ENCODE measurements at regions not wholly inside any gene's neighbourhood (a gene's known extent, or its start where the extent isn't known, plus 50 kb on each side); places are given as distances from the start of the nearest gene placed in this dataset.

DNA sequence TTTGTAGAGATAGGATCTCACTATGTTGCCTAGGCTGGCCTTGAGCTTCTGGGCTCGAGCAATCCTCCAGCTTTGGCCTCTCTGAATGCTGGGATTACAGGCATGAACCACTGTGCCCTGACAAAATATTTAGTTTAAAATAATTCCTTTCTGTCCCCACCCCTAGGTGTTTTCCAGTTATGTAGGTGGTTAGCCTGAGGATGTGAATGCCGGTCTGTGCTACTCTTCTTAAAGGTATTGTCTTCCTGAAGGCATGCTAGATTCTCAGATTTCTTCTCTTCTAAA is 56.7 kb upstream of the BASP1 start (continued):
- TF ChIP-seq HDAC6 (IDR thresholded peaks at IDR 0.05; ENCODE audit: low read depth, low read length): no peak
- no peak for TF ChIP-seq ZNF274 (IDR thresholded peaks at IDR 0.05; ENCODE audit: borderline replicate concordance, extremely low read depth, low read length)
- no peak for TF ChIP-seq RFX5 (IDR thresholded peaks at IDR 0.05; ENCODE audit: borderline replicate concordance, low read depth, low read length)
- TF ChIP-seq, protein P1, sequence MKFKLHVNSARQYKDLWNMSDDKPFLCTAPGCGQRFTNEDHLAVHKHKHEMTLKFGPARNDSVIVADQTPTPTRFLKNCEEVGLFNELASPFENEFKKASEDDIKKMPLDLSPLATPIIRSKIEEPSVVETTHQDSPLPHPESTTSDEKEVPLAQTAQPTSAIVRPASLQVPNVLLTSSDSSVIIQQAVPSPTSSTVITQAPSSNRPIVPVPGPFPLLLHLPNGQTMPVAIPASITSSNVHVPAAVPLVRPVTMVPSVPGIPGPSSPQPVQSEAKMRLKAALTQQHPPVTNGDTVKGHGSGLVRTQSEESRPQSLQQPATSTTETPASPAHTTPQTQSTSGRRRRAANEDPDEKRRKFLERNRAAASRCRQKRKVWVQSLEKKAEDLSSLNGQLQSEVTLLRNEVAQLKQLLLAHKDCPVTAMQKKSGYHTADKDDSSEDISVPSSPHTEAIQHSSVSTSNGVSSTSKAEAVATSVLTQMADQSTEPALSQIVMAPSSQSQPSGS (IDR thresholded peaks at IDR 0.05; ENCODE audit: low read length): no peak

All from H1 (cell line).